Activated CD8-positive, alpha-beta T cell treated with anti-CD3 and anti-CD28 coated beads, Interleukin-2, amount 10 ng/mL, durations not matched to agents 7 days and 5 days (primary cell): ENCODE measurements at regions not wholly inside any gene's neighbourhood (a gene's known extent, or its start where the extent isn't known, plus 50 kb on each side); places are given as distances from the start of the nearest gene placed in this dataset.

Source experiments
- ATAC-seq: fragments of 150-1000 bp; cut with Tn5 transposase; one replicate; pipeline ENCODE4 v1.10.0; 2021; ENCODE audit warnings: moderate library complexity
- CTCF ChIA-PET: fragments of 350-600 bp; sonication (Branson Sonifier 250); formaldehyde crosslinking; loops from one replicate; lab custom pipeline; 2021; ENCODE audit warnings: antibody characterized with exemption; lab: Charles Lee
- POLR2A ChIA-PET: fragments of 350-600 bp; sonication (Branson Sonifier 250); formaldehyde crosslinking; loops from one replicate; lab custom pipeline; 2021; ENCODE audit warnings: antibody characterized with exemption; lab: Charles Lee
- DNase-seq: peaks from one replicate; pipeline ENCODE4 v3.0.0-alpha.2; 2020
- H3K27ac Mint-ChIP-seq: one replicate; pipeline ENCODE4 v1.8.0; 2021; ENCODE audit warnings: mild to moderate bottlenecking, mixed read lengths
- H3K27me3 Mint-ChIP-seq: one replicate; pipeline ENCODE4 v1.8.0; 2021; ENCODE audit warnings: low read depth, mixed read lengths
- H3K36me3 Mint-ChIP-seq: one replicate; pipeline ENCODE4 v1.8.0; 2021; ENCODE audit warnings: low read depth, mixed read lengths
- H3K4me1 Mint-ChIP-seq: one replicate; pipeline ENCODE4 v1.8.0; 2021; ENCODE audit warnings: low read depth, mixed read lengths
- H3K4me3 Mint-ChIP-seq: one replicate; pipeline ENCODE4 v1.8.0; 2021; ENCODE audit warnings: mild to moderate bottlenecking, mixed read lengths
- H3K9me3 Mint-ChIP-seq: one replicate; pipeline ENCODE4 v1.8.0; 2022; ENCODE audit warnings: mixed read lengths; ENCODE audit not compliant: insufficient read depth

GRCh38 chr3:155029941-155030340 is 50.2 kb upstream of the MME start:
- Mint-ChIP-seq H3K4me3 (no peak overlapping the region), H3K36me3 (no peaks in the 10 kb centered on the region), H3K27ac (no peak overlapping the region), H3K4me1 (no peaks in the 10 kb centered on the region), H3K27me3 (no peaks in the 10 kb centered on the region), H3K9me3 (peaks cover 3% of the 10 kb centered on the region)
- ATAC-seq (no peak), DNase-seq (no peak)
- POLR2A ChIA-PET: no interaction called here
- CTCF ChIA-PET: no interaction called here

- no peaks in the 10 kb centered on the region for H3K27me3 Mint-ChIP-seq
- POLR2A ChIA-PET: no interaction called here
- no peak overlapping the region for H3K4me3 Mint-ChIP-seq
- no peaks in the 10 kb centered on the region for H3K36me3 Mint-ChIP-seq
- H3K27ac Mint-ChIP-seq: no peak overlapping the region
- CTCF ChIA-PET: no interaction called here
- H3K4me1 Mint-ChIP-seq: no peaks in the 10 kb centered on the region
- no peak for ATAC-seq
- H3K9me3 Mint-ChIP-seq: peaks cover 3% of the 10 kb centered on the region
- no peak for DNase-seq
These were observed 53.0 kb upstream of the MME start for GRCh38 chr3:155026999-155027591.

GRCh38 chr3:155024006-155024638 is 56.0 kb upstream of the MME start:
- H3K36me3 Mint-ChIP-seq: no peaks in the 10 kb centered on the region
- POLR2A ChIA-PET: no interaction called here
- CTCF ChIA-PET: no interaction called here
- H3K4me1 Mint-ChIP-seq: no peaks in the 10 kb centered on the region
- no peak overlapping the region for H3K27ac Mint-ChIP-seq
- ATAC-seq: no peak
- no peak for DNase-seq
- H3K27me3 Mint-ChIP-seq: no peaks in the 10 kb centered on the region
- H3K4me3 Mint-ChIP-seq: no peak overlapping the region
- no peaks in the 10 kb centered on the region for H3K9me3 Mint-ChIP-seq

DNA sequence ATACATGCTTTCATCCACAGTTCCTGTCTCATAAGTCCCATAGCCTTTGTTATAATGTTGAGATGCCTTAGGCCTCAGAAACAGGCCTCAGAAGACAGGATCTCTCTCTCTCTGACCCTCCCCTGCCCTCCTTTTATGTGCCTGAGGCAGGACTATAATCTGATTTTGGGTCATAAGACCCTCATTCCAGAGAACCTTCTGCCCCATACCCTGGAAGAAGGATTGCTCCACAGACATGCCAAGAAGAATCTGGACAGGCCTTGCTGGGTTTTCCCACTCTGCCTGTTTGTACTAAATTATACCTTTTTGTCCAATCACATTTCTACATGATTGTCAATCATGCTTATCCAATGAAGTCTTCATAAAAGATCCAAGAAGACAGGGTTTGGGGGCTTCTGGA is 57.2 kb upstream of the MME start:
- no peaks in the 10 kb centered on the region for H3K9me3 Mint-ChIP-seq
- CTCF ChIA-PET: no interaction called here
- H3K27me3 Mint-ChIP-seq: no peaks in the 10 kb centered on the region
- ATAC-seq: no peak
- no peak for DNase-seq
- no peak overlapping the region for H3K27ac Mint-ChIP-seq
- no peak overlapping the region for H3K4me3 Mint-ChIP-seq
- no peaks in the 10 kb centered on the region for H3K4me1 Mint-ChIP-seq
- no peaks in the 10 kb centered on the region for H3K36me3 Mint-ChIP-seq
- POLR2A ChIA-PET: no interaction called here

DNA sequence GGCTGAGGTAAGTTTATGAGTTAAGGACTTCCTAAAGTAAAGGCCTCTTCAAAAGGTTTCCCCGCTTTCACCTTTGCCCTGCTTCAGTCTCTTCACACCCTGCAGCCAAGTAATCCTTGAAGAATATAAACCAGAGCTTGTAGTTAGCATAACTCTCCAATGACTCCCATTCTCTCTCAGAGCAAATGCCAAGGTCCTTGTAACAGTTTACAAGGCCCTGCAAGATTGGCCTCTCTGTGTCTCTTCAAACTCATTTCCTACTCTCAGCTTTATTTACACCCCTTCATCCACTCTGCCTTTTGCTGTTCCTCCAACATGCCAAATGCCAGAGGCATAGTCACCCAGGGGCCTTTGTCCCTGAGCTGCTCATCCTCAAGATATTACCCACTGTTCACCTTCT is 60.5 kb upstream of the MME start:
- Mint-ChIP-seq H3K9me3 (no peaks in the 10 kb centered on the region), H3K27ac (no peak overlapping the region), H3K36me3 (no peaks in the 10 kb centered on the region), H3K4me3 (no peak overlapping the region), H3K4me1 (no peaks in the 10 kb centered on the region), H3K27me3 (no peaks in the 10 kb centered on the region)
- ChIA-PET POLR2A (no interaction called here), CTCF (no interaction called here)
- ATAC-seq: no peak
- no peak for DNase-seq

DNA sequence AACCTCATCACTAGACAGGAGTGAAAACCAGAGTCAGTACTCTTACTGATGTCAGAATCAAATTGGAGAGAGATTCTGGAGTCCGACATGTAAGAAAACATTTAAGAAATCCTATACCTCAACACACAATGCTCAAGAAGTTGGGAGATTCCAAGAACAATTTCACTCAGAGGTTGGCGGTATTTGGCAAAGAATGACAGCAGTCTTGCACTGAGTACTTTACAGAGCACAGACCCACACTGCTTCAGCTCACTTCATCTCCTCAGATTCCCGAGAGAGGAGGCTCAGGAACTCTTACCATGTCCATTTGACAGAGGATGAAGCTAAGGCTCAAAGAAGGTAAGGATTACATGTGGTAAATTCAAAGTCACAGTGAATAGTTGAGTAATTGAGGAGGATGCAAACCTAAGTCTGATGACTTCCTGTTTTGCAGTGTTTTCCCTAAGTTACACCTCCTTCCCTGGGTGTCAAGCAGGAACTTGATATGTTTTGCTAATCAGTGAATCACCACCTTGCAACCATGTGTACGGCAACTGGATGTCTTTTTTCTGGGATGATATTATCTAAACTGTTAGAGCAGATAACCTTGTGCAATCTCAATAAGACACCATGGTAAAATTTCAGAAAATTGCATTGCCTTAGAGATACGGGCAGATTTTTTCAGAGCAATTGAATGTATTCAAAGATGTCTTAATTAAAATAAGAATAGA is 61.3 kb upstream of the MME start:
- Mint-ChIP-seq H3K4me1 (no peaks in the 10 kb centered on the region), H3K27me3 (no peaks in the 10 kb centered on the region), H3K4me3 (no peak overlapping the region), H3K9me3 (no peaks in the 10 kb centered on the region), H3K36me3 (no peaks in the 10 kb centered on the region), H3K27ac (no peak overlapping the region)
- POLR2A ChIA-PET: no interaction called here
- CTCF ChIA-PET: no interaction called here
- no peak for ATAC-seq
- no peak for DNase-seq

DNA sequence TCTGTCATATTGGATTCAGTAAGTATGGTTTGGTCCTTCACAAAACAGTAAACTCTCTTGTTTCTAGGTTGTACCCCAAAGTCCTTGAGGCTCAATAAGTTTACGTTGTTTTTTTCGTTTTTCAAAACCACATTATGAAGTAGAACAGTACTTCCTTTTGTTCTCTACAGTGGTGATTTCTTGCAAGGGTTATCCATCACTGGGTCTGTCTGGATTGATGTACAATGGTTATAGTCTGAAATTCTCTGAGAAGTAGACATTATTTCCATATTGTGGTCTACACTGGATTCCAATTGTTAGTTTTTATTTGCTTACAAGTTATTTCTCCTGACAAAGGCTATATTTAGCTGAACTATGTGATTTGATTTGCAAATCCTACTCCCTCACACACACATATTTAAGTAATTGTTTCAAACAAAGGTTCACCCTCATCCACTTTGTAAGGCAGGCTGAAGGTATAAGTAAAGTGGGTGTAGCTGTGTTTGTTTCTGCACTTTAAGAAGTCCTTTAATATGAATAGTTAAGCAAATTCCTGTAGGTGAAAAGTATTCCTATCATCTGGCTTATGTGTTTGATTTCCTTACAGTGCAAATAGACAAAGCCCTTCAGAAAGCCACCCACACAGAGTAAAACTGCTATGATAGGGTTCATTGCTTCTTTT is 64.2 kb upstream of the MME start:
- ChIA-PET POLR2A (no interaction called here), CTCF (no interaction called here)
- no peak overlapping the region for H3K27ac Mint-ChIP-seq
- H3K36me3 Mint-ChIP-seq: no peaks in the 10 kb centered on the region
- H3K27me3 Mint-ChIP-seq: no peaks in the 10 kb centered on the region
- no peaks in the 10 kb centered on the region for H3K9me3 Mint-ChIP-seq
- H3K4me1 Mint-ChIP-seq: no peaks in the 10 kb centered on the region
- DNase-seq (no peak), ATAC-seq (no peak)
- no peak overlapping the region for H3K4me3 Mint-ChIP-seq

- ATAC-seq: no peak
- CTCF ChIA-PET: no interaction called here
These were observed 65.2 kb upstream of the MME start for GRCh38 chr3:155014953-155015352.

GRCh38 chr3:155013427-155013826 is 66.7 kb upstream of the MME start:
- CTCF ChIA-PET: no interaction called here
- no peaks in the 10 kb centered on the region for H3K36me3 Mint-ChIP-seq
- no peaks in the 10 kb centered on the region for H3K4me1 Mint-ChIP-seq

More at GRCh38 chr3:155014953-155015352, 65.2 kb upstream of the MME start:
- Mint-ChIP-seq H3K4me1 (no peaks in the 10 kb centered on the region), H3K27me3 (no peaks in the 10 kb centered on the region), H3K36me3 (no peaks in the 10 kb centered on the region), H3K9me3 (no peaks in the 10 kb centered on the region), H3K4me3 (no peak overlapping the region), H3K27ac (no peak overlapping the region)
- POLR2A ChIA-PET: no interaction called here
- no peak for DNase-seq

GRCh38 chr3:155012584-155012983 is 67.5 kb upstream of the MME start:
- H3K9me3 Mint-ChIP-seq: no peaks in the 10 kb centered on the region
- no peak for ATAC-seq
- DNase-seq: no peak
- ChIA-PET POLR2A (no interaction called here), CTCF (no interaction called here)
- no peak overlapping the region for H3K27ac Mint-ChIP-seq
- H3K27me3 Mint-ChIP-seq: no peaks in the 10 kb centered on the region
- H3K4me3 Mint-ChIP-seq: no peak overlapping the region
- H3K4me1 Mint-ChIP-seq: no peaks in the 10 kb centered on the region
- no peaks in the 10 kb centered on the region for H3K36me3 Mint-ChIP-seq

More at GRCh38 chr3:155013427-155013826, 66.7 kb upstream of the MME start:
- no peak for ATAC-seq
- Mint-ChIP-seq H3K4me3 (no peak overlapping the region), H3K9me3 (no peaks in the 10 kb centered on the region), H3K27ac (no peak overlapping the region), H3K27me3 (no peaks in the 10 kb centered on the region)
- DNase-seq: no peak
- POLR2A ChIA-PET: no interaction called here

GRCh38 chr3:155010416-155010815 is 69.7 kb upstream of the MME start:
- ChIA-PET POLR2A (no interaction called here), CTCF (interaction anchor here (0.6 kb wide), 1 partner anchor 106 kb away, joined by 3 read pairs; no protein-coding TSS in a partner anchor)
- H3K4me1 Mint-ChIP-seq: no peaks in the 10 kb centered on the region
- DNase-seq (no peak), ATAC-seq (no peak)
- no peaks in the 10 kb centered on the region for H3K36me3 Mint-ChIP-seq
- no peaks in the 10 kb centered on the region for H3K9me3 Mint-ChIP-seq
- no peaks in the 10 kb centered on the region for H3K27me3 Mint-ChIP-seq
- H3K4me3 Mint-ChIP-seq: no peak overlapping the region
- no peak overlapping the region for H3K27ac Mint-ChIP-seq

- ATAC-seq (no peak), DNase-seq (no peak)
- Mint-ChIP-seq H3K36me3 (no peaks in the 10 kb centered on the region), H3K4me1 (no peaks in the 10 kb centered on the region), H3K4me3 (no peak overlapping the region), H3K9me3 (no peaks in the 10 kb centered on the region), H3K27ac (no peak overlapping the region), H3K27me3 (no peaks in the 10 kb centered on the region)
- POLR2A ChIA-PET: no interaction called here
- CTCF ChIA-PET: no interaction called here
These were observed 70.9 kb upstream of the MME start for GRCh38 chr3:155009217-155009616.
